NCI-H1092 treated with DMSO at 0.1 percent for 48 hours (cell line): ENCODE measurements at regions not wholly inside any gene's neighbourhood (a gene's known extent, or its start where the extent isn't known, plus 50 kb on each side); places are given as distances from the start of the nearest gene placed in this dataset.
"Not testable (repeated sequence)": the region's sequence is repeated elsewhere in the genome, so short reads cannot be mapped to it uniquely, and the experiment has no call there.

Source experiments
- DNase-seq: peaks from one replicate; lab custom pipeline; 2025; lab: John Stamatoyannopoulos, UW

DNA sequence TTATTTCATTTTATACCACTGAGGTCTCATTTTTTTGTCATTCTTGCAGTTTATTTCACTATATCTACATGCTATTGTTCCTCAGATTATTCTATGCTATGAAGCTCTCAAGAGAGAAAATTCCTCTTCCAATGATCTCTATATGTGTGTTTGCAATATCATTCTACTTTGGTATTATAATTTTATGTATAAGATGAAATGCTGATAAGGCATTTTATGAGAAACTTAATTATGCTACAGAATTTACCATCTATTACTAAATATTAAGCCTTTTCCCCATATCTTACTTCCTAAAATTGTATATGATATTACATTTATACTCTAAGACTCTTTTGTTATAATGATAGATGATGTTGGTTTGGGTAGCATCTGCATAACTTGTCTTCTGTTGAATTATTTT, 765.5 kb downstream of the KCNJ2 start:
- DNase-seq: no peak

DNA sequence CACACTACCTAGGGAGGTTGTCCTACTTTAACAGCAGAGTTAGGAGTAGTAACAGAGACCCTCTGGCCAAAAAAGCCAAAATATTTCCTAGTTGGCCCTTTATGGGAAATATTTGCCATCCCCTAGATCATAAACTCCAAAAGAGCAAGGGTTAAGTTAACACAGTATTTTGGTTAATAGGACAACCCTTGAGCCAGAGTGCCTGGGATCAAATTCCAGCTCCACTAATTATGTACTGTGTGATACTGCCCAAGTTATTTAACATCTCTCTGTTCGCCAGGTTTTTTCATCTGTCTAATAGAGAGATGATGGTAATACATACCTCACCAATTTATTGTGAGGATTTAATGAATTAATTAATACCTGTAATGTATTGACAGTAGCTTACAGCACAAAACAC, 767.4 kb downstream of the KCNJ2 start:
- DNase-seq: no peak

DNA sequence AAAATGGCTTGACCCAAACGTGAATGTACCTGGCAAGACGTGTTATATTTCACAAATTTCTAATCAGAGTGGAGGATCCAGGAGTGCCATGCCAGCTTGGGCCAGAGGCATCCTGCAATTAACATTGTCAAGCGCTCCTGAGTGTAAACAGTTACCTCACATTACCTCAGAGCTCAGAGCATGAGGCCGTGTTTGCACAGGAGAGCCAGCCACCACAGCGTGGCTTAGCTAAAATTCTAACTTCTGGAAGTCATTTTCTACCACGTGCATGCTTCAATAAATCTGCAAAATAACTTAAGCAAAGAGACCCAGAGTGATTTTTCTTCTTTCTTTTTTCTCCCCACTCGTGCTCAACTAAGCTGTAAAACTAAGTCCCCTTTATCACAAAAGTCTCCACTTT, 769.0 kb downstream of the KCNJ2 start:
- peak; percentile 2 for DNase-seq

DNA sequence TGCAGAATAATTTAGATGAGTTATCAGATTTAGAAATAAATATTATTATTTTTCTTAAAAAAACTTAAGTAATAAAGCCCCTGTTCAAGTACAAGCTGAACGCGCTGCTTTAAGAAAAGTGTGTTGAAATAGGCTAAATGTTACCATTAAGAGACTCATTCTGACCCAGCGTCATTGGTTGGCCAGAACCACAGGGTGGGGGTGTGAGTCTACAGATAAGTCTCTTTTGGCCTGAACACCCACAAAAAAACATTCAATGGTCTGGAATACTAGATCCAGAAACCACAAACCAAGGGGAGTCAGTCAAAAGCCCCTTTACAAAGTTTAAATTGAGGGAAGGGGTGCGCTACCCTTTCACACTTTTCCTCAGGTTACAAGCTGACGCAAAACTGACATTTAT, 776.1 kb downstream of the KCNJ2 start:
- peak; percentile 12 for DNase-seq

DNA sequence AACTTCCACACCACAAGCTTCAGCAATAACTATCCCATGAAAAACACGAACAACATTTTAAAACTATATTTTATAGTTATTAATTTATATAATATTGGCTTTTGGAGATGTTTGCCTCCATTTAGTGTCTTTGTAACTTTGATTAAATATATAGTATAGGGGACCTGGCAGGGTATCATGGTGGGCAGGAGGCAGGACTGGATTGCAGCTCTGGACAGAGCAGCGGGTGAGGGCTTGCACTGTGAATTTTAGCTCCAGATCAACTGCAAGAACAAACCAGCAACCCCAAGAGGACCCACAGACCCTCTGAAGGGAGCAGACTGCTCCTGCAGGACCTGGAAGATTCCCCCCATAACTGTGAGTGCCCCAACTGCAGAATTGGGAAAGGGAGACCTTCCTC, 777.9 kb downstream of the KCNJ2 start:
- DNase-seq: no peak

DNA sequence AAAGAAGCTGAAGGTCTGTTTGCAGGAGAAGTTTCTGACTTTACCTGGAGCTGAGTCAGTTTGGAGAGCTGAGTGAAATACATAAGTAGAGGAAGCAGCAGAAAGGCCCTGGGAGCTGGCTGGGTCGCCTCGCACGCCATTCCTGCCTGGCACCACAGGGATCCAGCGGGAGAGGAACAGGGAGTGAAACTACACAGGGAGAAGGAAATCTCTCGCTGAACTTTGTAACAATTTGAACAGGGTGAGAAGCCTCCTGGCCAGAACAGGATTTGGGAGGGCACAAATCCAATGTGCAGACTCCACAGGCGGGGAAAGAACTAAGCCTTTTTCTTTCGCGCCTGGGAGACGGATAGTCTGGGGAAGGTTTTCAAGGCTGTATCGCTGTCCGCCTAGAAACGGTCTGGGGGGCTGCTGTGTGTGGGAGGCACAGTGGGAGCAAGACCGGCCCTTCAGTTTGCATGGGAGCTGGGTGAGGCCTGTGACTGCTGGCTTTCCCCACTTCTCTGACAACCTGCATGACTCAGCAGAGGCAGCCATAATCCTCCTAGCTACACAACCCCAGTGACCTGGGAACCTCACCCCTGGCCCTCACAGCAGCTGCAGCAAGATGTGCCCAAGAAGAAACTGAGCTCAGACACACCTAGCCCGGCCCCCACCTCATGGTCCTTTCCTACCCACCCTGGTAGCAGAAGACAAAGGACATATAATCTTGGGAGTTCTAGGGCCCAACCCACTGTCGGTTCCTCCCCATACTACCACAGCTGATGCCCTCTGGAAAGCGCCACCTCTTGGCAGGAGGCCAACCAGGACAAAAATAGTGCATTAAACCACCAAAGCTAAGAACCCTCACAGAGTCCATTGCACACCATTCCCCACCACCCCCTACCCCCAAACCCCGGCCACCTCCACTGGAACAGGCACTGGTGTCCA, 778.6 kb downstream of the KCNJ2 start:
- DNase-seq: no peak

DNA sequence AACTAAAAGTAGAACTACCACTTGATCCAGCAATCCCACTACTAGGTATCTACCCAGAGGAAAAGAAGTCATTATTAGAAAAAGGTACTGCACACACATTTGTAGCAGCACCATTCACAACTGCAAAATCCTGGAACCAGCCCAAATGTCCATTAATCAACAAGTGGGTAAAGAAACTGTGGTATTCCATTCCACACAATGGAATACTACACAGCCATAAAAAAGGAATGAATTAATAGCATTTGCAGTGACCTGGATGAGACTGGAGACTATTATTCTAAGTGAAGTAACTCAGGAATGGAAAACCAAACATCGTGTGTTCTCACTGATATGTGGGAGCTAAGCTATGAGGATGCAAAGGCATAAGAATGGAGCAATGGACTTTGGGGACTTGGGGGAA, 783.8 kb downstream of the KCNJ2 start:
- DNase-seq: not testable (repeated sequence)

DNA sequence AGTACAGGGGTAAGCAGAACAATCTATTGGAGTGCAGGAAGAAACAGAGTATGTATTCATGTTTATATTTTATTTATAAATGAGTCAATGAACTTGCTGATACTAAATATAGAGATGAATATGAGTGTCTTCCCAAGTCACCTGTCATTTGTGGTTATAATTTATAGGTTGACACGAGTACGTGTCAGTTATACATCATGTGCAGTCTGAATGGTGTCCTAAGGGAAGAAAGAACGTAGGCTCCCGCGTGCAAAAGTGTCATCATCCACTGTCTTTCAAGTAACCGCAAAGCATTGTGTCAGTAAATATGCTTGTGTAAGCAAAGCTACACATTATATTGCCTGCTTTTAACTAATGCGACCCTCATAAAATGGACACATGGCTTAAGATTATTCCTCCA, 786.1 kb downstream of the KCNJ2 start:
- no peak for DNase-seq

DNA sequence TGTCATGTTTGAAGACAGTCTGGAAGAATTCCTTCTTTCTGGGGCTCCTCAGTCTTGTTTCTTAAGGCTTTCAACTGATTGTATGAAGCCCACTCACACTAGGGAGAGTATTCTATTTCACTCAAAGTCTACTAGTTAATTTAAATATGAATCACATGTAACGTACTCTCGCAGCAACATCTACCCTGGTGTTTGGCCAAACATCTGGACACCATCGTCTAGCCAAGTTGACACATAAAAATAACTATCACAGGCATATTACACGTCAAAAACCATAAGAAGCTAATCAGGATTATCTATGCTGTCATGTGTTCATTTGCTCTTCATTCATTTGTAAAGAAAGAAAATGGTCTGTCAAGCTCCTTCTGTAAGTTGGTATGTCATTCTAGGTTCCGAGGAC, 787.4 kb downstream of the KCNJ2 start:
- no peak for DNase-seq

DNA sequence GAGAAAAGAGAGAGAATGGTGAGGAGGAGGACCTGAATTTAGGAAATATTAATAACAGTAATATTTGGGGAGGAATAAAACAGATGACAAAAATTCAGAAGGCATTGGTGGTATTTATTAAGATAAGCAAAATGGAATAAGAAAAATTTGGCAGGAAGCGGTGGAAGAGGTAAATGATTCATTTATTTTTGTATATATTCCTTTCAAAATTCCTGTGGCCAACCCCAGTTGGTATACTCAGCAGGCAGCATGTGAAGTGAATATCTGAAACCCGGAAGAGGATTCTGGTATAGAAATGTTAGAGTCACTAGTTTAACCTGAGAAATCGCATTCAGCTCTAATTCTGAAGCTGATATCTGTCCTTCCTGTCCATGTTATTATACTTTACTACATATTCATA, 792.0 kb downstream of the KCNJ2 start:
- DNase-seq: no peak

DNA sequence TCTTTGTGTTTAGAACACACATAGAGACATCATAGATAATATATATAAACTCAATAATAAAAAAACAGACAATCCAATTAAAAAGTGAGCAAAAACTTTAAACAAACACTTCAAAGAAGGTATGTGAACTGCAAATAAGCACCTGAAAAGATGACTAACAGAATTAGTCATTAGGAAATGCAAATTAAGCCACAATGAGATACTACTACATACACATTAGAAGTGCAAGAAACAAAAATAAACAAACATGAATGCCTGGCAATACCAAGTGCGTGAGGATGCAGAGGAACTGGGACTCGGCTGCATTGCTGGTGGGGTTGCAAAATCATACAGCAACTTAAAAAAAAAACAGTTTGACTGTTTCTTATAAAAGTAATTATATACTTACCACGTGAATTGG, 799.0 kb downstream of the KCNJ2 start:
- no peak for DNase-seq

DNA sequence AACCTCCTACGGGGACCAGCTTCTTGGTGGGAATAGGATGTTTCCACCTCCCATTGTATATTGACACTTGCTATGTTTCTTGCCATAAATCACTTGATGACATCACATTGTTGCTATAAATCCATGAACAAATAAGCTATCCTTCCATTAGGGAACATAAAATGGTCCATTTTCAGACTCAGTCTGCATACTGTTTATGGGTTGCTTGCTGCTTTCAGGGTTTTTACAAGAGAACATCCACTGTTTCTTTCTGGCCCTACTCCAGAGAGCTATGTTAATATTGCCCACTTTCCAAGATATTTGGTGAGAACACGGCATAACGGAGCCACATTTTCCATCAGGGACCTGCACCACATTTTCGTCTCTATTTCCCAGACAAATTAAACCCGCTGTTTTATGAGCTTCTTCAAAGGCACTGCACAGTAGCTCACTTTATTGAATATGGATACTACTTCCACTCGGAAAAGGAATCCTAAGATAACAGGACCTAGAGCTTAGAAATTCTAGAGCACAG, 800.2 kb downstream of the KCNJ2 start:
- no peak for DNase-seq

DNA sequence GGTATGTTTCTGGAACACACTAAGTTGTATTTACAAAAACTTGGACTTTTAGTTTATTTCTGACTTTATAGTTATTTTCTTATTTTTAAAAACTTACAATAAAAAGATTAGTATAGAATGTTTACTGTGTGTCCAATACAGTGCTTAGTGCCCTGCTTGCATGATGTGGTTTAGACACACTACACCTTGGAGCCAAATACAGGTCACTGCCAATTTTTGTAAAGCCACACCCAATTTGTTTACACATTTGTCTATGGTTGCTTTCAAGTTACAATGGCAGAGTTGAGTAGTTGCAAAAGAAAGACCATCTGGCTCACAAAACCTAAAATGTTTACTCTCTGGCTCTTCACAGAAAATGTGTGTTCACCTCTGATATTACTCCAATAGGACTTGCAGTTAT, 807.1 kb downstream of the KCNJ2 start:
- DNase-seq: peak; percentile 15

DNA sequence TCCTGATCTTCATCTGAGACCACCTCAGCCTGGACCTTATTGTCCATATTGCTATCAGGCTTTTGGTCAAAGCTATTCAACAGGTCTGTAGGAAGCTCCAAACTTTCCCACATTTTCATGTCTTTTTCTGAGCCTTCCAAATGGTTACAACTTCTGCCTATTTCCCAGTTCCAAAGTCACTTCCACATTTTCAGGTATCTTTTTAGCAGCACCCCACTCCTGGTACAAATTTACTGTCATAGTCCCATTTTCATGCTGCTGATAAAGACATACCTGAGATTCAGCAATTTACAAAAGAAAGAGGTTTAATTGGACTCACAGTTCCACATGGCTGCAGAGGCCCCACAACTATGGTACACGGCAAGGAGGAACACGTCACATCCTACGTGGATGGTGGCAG, 815.5 kb downstream of the KCNJ2 start:
- no peak for DNase-seq

DNA sequence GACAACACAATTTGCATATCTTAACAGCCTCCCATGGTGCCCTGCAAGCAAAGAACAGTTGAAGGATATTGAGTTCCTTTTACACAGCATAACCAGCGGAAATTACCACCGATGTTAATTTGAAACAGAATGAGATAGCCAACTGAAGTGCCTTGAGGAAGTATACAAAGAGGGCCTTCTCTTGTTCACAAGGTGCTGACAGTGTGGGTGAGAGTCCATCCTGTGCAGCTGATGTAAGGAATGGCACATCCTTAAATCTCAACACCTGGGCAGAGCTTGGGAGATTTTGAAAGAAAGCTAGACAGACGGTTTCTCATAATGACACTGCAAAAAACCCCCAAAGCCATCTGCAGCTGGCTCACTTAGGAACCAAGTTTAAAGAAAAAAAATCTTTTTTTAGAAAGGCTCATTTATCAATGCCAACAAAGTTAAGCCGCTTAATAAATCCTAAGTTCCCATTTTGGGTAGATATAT, 818.6 kb downstream of the KCNJ2 start:
- DNase-seq: no peak

DNA sequence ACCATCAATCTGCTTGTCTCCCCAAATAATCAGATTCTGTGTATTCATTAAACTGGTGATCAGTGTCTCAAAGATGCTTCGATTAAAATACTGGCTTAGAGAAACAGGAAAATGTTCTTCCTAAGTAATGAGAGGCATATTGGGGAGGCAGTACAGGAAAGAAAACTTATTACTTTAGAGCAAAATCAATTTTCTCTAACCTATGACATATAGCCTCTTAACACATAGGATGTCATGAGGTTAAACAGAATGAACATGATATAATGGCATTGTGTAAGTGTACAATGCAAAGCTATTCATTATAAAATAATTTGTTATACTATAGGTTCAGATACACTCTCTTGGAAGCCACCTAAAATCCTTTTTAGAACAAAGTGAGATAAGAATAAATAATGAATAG, 819.3 kb downstream of the KCNJ2 start:
- DNase-seq: no peak

DNA sequence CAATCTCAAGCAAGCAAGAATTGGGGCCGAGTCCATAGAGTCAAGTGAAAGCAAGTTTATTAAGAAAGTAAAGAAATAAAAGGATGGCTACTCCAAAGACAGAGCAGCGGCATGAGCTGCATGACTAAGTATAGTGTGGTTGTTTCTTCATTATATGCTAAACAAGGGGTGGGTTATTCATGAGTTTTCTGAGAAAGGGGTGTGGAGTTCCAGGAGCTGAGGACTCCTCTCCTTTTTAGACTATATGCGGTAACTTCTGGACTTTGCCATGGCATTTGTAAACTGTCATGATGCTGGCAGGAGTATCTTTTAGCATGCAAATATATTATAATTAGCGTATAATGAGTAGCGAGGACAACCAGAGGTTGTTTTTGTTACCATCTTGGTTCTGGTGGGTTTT, 819.9 kb downstream of the KCNJ2 start:
- no peak for DNase-seq

DNA sequence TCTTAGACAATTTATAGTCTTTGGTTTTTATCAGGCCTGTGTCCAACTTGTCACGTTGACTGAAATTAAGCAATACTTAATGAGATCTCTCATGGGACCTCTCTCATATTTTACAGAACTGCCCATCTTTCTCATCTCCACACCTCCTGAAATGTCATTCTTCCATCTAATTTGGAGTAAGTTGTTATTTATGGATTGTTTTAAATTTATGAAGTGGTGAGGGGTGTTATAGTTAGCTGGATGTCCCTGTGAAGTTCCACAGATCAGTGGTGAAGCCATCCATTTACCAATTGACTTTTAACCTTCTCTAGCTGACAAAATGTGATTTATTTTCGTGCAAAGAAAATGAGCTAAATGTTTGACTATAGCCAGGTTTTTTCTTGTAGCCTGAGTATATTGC, 824.9 kb downstream of the KCNJ2 start:
- no peak for DNase-seq

DNA sequence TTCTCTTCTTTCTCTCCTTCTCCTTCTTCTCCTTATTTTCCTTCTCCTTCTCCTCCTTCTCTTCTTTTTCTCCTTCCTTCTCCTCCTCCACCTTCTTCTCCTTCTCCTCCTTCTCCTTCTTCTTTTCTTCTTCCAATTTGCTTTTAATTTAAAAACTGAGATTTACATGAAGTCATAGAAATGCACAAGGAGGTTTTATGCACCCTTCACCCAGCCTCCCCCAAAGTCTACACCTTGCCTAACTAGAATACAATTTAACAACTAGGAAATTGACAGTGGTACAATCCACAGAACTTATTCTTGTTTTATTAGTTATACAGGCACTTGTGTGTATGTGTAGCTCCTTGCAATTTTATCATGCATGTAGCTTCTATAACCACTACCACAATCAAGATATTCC, 826.7 kb downstream of the KCNJ2 start:
- no peak for DNase-seq

DNA sequence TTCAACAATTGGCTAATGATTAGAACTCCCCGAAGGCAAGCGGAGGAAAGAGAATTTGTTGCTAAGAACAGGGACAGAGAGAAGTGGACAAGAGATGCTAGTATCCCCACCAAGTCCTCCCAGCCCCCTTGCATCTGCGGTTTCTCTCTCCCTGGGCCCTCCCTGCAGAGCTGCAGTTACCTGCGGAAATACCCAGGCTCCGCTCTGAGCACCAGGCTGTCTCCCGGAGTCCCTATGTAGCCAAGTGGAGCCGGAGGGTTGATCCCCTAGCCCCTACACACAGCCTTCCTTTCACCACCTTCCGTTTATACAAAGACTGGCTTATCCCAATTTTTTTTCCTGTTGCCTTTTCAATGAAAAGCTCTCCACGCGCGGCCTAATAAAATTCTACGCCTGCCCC, 834.4 kb downstream of the KCNJ2 start:
- no peak for DNase-seq

DNA sequence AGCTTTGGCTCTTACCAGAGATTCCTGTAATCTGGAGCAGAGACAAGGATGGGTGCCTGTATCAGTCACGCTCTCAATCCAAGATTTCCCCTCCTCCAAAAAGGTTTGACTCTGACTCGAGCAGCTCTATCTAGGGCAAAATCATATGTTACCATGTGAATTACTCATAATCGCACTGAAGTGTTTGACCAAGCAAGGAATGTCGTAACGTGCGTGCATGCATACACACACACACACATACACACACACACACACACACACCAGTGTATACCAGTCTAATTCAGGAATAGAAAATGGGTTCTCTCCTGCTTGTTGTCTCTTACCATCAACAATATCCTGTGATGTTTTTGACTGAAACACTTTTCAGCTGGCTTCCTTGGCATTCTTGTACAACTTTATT, 835.1 kb downstream of the KCNJ2 start:
- DNase-seq: no peak

DNA sequence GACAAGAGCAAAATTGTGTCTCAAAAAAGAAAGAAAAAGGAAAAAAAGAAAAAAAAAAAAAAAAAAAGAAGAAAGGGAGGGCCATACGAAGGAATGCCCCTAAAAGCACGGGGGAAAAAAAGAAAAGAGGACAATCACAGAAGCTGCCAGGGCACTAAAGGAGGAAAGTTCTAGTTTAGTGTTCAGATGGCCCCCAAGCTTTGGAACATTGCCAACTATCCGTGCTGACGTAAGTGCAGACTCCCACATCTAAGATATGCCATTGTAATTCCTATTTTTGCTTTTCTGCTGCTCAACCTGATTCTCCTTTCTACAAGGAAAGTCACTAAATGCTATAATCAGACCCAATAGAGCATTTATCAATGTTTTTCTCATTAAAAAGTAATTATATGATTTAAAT, 842.1 kb downstream of the KCNJ2 start:
- no peak for DNase-seq

DNA sequence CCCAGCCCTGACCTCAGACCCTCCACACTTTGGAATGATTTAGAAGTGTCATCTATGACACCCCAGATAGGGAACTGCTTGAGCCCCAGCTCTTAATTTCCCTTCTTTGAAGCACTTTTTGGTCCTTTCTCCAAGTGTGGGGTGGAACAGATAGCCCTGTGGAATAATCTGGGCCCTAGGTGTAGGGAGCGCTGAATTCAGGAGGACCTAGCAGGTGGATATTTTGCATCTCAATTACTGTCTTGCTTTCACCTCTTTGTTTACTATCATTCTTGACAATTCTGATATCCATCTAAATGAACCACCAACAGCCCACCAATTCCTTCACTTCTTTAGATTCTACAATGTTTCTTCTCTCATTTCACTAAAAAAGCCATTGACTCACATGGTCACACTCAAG, 850.4 kb downstream of the KCNJ2 start:
- DNase-seq: no peak

DNA sequence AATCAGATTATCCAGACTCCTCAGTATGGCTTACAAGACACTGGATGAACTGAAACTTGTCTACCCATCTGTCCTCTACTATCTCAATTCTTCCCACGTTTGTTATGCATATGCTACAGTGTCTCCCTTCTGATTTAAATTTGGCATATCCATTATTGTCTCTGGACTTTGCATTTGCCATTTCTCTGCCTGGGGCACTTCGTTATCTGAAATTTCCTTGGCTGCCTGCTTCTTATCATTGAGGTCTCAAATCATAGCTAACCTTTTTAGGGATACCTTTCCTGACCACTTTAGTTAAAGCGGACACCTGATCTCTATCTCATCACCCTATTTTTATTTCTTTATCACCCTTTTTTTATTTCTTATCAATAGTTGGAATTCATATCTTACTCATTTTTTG, 853.4 kb downstream of the KCNJ2 start:
- no peak for DNase-seq
